H9 (cell line): ENCODE measurements at regions not wholly inside any gene's neighbourhood (a gene's known extent, or its start where the extent isn't known, plus 50 kb on each side); places are given as distances from the start of the nearest gene placed in this dataset.

Experiments used
- DNase-seq: peaks from one replicate; pipeline ENCODE4 v3.0.0-alpha.2; 2017
- H2AFZ ChIP-seq: one replicate; pipeline ENCODE4 v1.6.1; 2013; ENCODE audit warnings: mild to moderate bottlenecking, low read length, control low read depth, moderate library complexity
- H2AK5ac ChIP-seq: 2 replicates; pipeline ENCODE4 v1.6.1; 2013; ENCODE audit warnings: low read length, control low read depth, mixed read lengths; ENCODE audit not compliant: insufficient read length
- H2BK120ac ChIP-seq: one replicate; pipeline ENCODE4 v1.6.1; 2013; ENCODE audit warnings: low read depth, mild to moderate bottlenecking, low read length, control low read depth, inconsistent platforms; ENCODE audit not compliant: poor library complexity, severe bottlenecking
- H2BK12ac ChIP-seq: 2 replicates; pipeline ENCODE4 v1.6.1; 2013; ENCODE audit warnings: low read length, control low read depth, mixed read lengths, low read depth; ENCODE audit not compliant: insufficient read length
- H2BK15ac ChIP-seq: 2 replicates; pipeline ENCODE4 v1.6.1; 2013; ENCODE audit warnings: low read depth, low read length, control low read depth
- H2BK20ac ChIP-seq: one replicate; pipeline ENCODE4 v1.6.1; 2013; ENCODE audit warnings: low read depth, mild to moderate bottlenecking, low read length, control low read depth, inconsistent platforms; ENCODE audit not compliant: poor library complexity, severe bottlenecking
- H2BK5ac ChIP-seq: 2 replicates; pipeline ENCODE4 v1.6.1; 2013; ENCODE audit warnings: low read length, control low read depth, mixed read lengths; ENCODE audit not compliant: insufficient read length
- H3K14ac ChIP-seq: 2 replicates; pipeline ENCODE4 v1.6.1; 2013; ENCODE audit warnings: low read length, control low read depth; ENCODE audit not compliant: insufficient read depth
- H3K18ac ChIP-seq: 2 replicates; pipeline ENCODE4 v1.6.1; 2013; ENCODE audit warnings: low read depth, mild to moderate bottlenecking, mixed read lengths, low read length, control low read depth; ENCODE audit not compliant: insufficient read length
- H3K23ac ChIP-seq: 2 replicates; pipeline ENCODE4 v1.6.1; 2013; ENCODE audit warnings: low read length, control low read depth, mixed read lengths, low read depth; ENCODE audit not compliant: insufficient read length
- H3K23me2 ChIP-seq: 2 replicates; pipeline ENCODE4 v1.6.1; 2013; ENCODE audit warnings: low read depth, mild to moderate bottlenecking, mixed read lengths, low read length, control low read depth; ENCODE audit not compliant: insufficient read length, poor library complexity, severe bottlenecking
- H3K27ac ChIP-seq: 2 replicates; pipeline ENCODE4 v1.5.1; 2013; ENCODE audit warnings: low read length, control low read depth, mixed read lengths, low read depth; ENCODE audit not compliant: insufficient read length
- H3K27me3 ChIP-seq: 2 replicates; pipeline ENCODE4 v1.6.1; 2013; ENCODE audit warnings: low read length, control low read depth, inconsistent platforms; ENCODE audit not compliant: insufficient read depth
- H3K4ac ChIP-seq: 2 replicates; pipeline ENCODE4 v1.6.1; 2013; ENCODE audit warnings: low read depth, mild to moderate bottlenecking, control low read depth, inconsistent platforms, low read length, moderate library complexity
- H3K4me1 ChIP-seq: 2 replicates; pipeline ENCODE4 v1.6.1; 2013; ENCODE audit warnings: low read length, control low read depth, inconsistent platforms; ENCODE audit not compliant: insufficient read depth
- H3K4me2 ChIP-seq: 2 replicates; pipeline ENCODE4 v1.6.1; 2013; ENCODE audit warnings: low read length, control low read depth, mixed read lengths; ENCODE audit not compliant: insufficient read length, insufficient read depth
- H3K56ac ChIP-seq: 2 replicates; pipeline ENCODE4 v1.6.1; 2013; ENCODE audit warnings: low read depth, mild to moderate bottlenecking, mixed read lengths, low read length, control low read depth; ENCODE audit not compliant: insufficient read length
- H3K79me1 ChIP-seq: 2 replicates; pipeline ENCODE4 v1.6.1; 2013; ENCODE audit warnings: low read depth, mild to moderate bottlenecking, moderate library complexity, low read length, control low read depth, inconsistent platforms; ENCODE audit not compliant: insufficient read depth, poor library complexity, severe bottlenecking
- H3K79me2 ChIP-seq: 2 replicates; pipeline ENCODE4 v1.6.1; 2013; ENCODE audit warnings: low read length, control low read depth, inconsistent platforms; ENCODE audit not compliant: insufficient read depth
- H3K9ac ChIP-seq: 2 replicates; pipeline ENCODE4 v1.6.1; 2013; ENCODE audit warnings: low read length, control low read depth, mixed read lengths; ENCODE audit not compliant: insufficient read length; ENCODE audit errors: extremely low read depth
- H3K9me3 ChIP-seq: one replicate; pipeline ENCODE4 v1.6.1; 2013; ENCODE audit warnings: low read depth, low read length, inconsistent platforms; ENCODE audit not compliant: control insufficient read depth
- H3T11ph ChIP-seq: one replicate; pipeline ENCODE4 v1.6.1; 2013; ENCODE audit warnings: mild to moderate bottlenecking, low read length, control low read depth, inconsistent platforms
- H4K20me1 ChIP-seq: one replicate; pipeline ENCODE4 v1.6.1; 2013; ENCODE audit not compliant: control insufficient read depth, insufficient read length, insufficient read depth
- H4K5ac ChIP-seq: 2 replicates; pipeline ENCODE4 v1.6.1; 2013; ENCODE audit warnings: low read depth, mild to moderate bottlenecking, mixed read lengths, low read length, control low read depth; ENCODE audit not compliant: insufficient read length
- H4K8ac ChIP-seq: replicated peaks from 2 replicates; pipeline ENCODE4 v1.6.1; 2013; ENCODE audit warnings: low read length, control low read depth, mixed read lengths, low read depth; ENCODE audit not compliant: insufficient read length
- H4K91ac ChIP-seq: 2 replicates; pipeline ENCODE4 v1.6.1; 2013; ENCODE audit warnings: low read depth, mild to moderate bottlenecking, moderate library complexity, mixed read lengths, low read length, control low read depth; ENCODE audit not compliant: insufficient read length
- H3K27ac Mint-ChIP-seq, 3 experiments: 2 replicates in 2 of 3; 3 replicates in 1 of 3; pipeline ENCODE4 v1.8.0; 2020 to 2021; ENCODE audit warnings: mixed read lengths in 3 of 3, mild to moderate bottlenecking in 1 of 3, moderate library complexity in 1 of 3
- H3K27me3 Mint-ChIP-seq: 2 replicates; pipeline ENCODE4 v1.8.0; 2021; ENCODE audit warnings: low read depth, mild to moderate bottlenecking, moderate library complexity, mixed read lengths
- H3K36me3 Mint-ChIP-seq, 3 experiments: 2 replicates in 2 of 3; 3 replicates in 1 of 3; pipeline ENCODE4 v1.8.0; 2020 to 2021; ENCODE audit warnings: low read depth in 3 of 3, mixed read lengths in 3 of 3; ENCODE audit not compliant: insufficient read depth in 1 of 3
- H3K4me1 Mint-ChIP-seq, 2 experiments: 2 replicates each; pipeline ENCODE4 v1.8.0; 2020; ENCODE audit warnings: mixed read lengths in 2 of 2
- H3K4me3 Mint-ChIP-seq, 2 experiments: 2 replicates in 1 of 2; 3 replicates in 1 of 2; pipeline ENCODE4 v1.8.0; 2020 to 2021; ENCODE audit warnings: mild to moderate bottlenecking in 2 of 2, mixed read lengths in 2 of 2, moderate library complexity in 1 of 2
- H3K9me3 Mint-ChIP-seq, 2 experiments: 2 replicates in 1 of 2; 3 replicates in 1 of 2; pipeline ENCODE4 v1.8.0; 2020; ENCODE audit warnings: mild to moderate bottlenecking in 2 of 2, mixed read lengths in 2 of 2, moderate library complexity in 1 of 2
- WGBS: extraction: QIAGEN DNeasy Blood & Tissue Kit; methylation state at CpG from one replicate; pipeline ENCODE4 v1.1.7; 2013; ENCODE audit warnings: missing lambda C conversion rate, low lambda C conversion rate, mixed read lengths; ENCODE audit not compliant: insufficient read length; ENCODE audit errors: extremely low coverage; 5-methylcytosine and 5-hydroxymethylcytosine counted together
- TF ChIP-seq, protein P1 (sequence below): fragments of 200-600 bp; sonication (generic); conservative IDR thresholded peaks from 3 replicates; pipeline ENCODE4 v1.8.0; 2021; ENCODE audit warnings: antibody characterized with exemption, mild to moderate bottlenecking

- Histone ChIP-seq H3K4ac (no peak overlapping the region), H3K9ac (no peak overlapping the region)
- no peak overlapping the region for H3K27ac Mint-ChIP-seq
These were observed 758.5 kb upstream of the ADGRL2 start for GRCh38 chr1:81042225-81042624.

More at GRCh38 chr1:81042225-81042624, 758.5 kb upstream of the ADGRL2 start:
- H2AFZ ChIP-seq = no peak overlapping the region
- no peaks in the 10 kb centered on the region for H4K20me1 ChIP-seq
- no peak overlapping the region for H3K4me2 ChIP-seq
- no peak overlapping the region for H3K27ac ChIP-seq
- H3K23me2 ChIP-seq = no peaks in the 10 kb centered on the region
- no peak overlapping the region for H4K5ac ChIP-seq
- H3K9me3 Mint-ChIP-seq = no peaks in the 10 kb centered on the region
- H3K36me3 Mint-ChIP-seq = no peaks in the 10 kb centered on the region
- no peak overlapping the region for H2BK20ac ChIP-seq
- no peak overlapping the region for H3K18ac ChIP-seq
- TF ChIP-seq, protein P1, sequence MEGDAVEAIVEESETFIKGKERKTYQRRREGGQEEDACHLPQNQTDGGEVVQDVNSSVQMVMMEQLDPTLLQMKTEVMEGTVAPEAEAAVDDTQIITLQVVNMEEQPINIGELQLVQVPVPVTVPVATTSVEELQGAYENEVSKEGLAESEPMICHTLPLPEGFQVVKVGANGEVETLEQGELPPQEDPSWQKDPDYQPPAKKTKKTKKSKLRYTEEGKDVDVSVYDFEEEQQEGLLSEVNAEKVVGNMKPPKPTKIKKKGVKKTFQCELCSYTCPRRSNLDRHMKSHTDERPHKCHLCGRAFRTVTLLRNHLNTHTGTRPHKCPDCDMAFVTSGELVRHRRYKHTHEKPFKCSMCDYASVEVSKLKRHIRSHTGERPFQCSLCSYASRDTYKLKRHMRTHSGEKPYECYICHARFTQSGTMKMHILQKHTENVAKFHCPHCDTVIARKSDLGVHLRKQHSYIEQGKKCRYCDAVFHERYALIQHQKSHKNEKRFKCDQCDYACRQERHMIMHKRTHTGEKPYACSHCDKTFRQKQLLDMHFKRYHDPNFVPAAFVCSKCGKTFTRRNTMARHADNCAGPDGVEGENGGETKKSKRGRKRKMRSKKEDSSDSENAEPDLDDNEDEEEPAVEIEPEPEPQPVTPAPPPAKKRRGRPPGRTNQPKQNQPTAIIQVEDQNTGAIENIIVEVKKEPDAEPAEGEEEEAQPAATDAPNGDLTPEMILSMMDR = no peak
- H4K8ac ChIP-seq = no peak overlapping the region
- no peak overlapping the region for H3K14ac ChIP-seq
- H3T11ph ChIP-seq = no peak overlapping the region
- H3K56ac ChIP-seq = no peak overlapping the region
- H3K4me1 ChIP-seq = peaks cover 7% of the 10 kb centered on the region; the same call in 1 of the 2 replicates
- H2BK120ac ChIP-seq = no peak overlapping the region
- no peak overlapping the region for H2BK12ac ChIP-seq
- no peak overlapping the region for H2BK15ac ChIP-seq
- H3K9me3 ChIP-seq = no peaks in the 10 kb centered on the region
- H3K4me3 Mint-ChIP-seq = no peak overlapping the region
- no peaks in the 10 kb centered on the region for H3K27me3 Mint-ChIP-seq
- H2BK5ac ChIP-seq = no peak overlapping the region
- H4K91ac ChIP-seq = no peak overlapping the region
- H3K79me1 ChIP-seq = no peaks in the 10 kb centered on the region
- H3K4me1 Mint-ChIP-seq = peaks cover 10% of the 10 kb centered on the region in 2 experiments
- H3K79me2 ChIP-seq = no peaks in the 10 kb centered on the region
- no peaks in the 10 kb centered on the region for H3K27me3 ChIP-seq
- H3K23ac ChIP-seq = no peak overlapping the region
- no CpG with 5 or more reads among the region's 1 CpG for WGBS
- DNase-seq = no peak
- H2AK5ac ChIP-seq = no peak overlapping the region
